ENCODE measurements at regions not wholly inside any gene's neighbourhood (a gene's known extent, or its start where the extent isn't known, plus 50 kb on each side); places are given as distances from the start of the nearest gene placed in this dataset.

- TF ChIP-seq, protein P1, sequence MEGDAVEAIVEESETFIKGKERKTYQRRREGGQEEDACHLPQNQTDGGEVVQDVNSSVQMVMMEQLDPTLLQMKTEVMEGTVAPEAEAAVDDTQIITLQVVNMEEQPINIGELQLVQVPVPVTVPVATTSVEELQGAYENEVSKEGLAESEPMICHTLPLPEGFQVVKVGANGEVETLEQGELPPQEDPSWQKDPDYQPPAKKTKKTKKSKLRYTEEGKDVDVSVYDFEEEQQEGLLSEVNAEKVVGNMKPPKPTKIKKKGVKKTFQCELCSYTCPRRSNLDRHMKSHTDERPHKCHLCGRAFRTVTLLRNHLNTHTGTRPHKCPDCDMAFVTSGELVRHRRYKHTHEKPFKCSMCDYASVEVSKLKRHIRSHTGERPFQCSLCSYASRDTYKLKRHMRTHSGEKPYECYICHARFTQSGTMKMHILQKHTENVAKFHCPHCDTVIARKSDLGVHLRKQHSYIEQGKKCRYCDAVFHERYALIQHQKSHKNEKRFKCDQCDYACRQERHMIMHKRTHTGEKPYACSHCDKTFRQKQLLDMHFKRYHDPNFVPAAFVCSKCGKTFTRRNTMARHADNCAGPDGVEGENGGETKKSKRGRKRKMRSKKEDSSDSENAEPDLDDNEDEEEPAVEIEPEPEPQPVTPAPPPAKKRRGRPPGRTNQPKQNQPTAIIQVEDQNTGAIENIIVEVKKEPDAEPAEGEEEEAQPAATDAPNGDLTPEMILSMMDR (IDR thresholded peaks at IDR 0.05 in 4 of 5, conservative IDR thresholded peaks at IDR 0.05 in 1 of 5) = no peak
- no peak for TF ChIP-seq POLR2A (IDR thresholded peaks at IDR 0.05)
Observed at GRCh38 chr12:47438175-47438574, 267.7 kb downstream of the RPAP3 start.

Measured in gastrocnemius medialis (tissue), 4 donors.